CD4-positive, alpha-beta T cell treated with Interleukin-10 for 1 hour (primary cell): ENCODE measurements at regions not wholly inside any gene's neighbourhood (a gene's known extent, or its start where the extent isn't known, plus 50 kb on each side); places are given as distances from the start of the nearest gene placed in this dataset.

Source experiments
- DNase-seq: peaks from one replicate; pipeline ENCODE4 v3.0.0-alpha.2; 2020

DNA sequence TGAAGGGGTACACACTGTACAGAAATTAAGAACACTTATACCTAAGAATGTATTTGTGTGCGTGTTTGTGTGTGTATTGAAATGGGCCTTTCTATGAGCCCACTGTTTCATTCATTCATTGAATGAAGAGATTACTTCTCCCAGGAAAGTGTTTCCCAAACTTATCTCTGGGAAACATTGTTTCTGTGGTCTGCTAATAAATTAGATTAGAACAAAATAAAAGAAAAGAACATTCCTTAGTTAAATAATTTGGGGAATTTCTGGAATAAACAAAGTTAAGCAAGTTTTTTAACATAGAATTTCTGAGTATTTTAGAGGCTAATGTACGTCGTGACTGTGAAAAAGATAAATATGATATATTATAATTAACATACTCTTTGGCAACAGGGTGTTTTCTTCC, 402.4 kb upstream of the CDH11 start:
- DNase-seq, result no peak

DNA sequence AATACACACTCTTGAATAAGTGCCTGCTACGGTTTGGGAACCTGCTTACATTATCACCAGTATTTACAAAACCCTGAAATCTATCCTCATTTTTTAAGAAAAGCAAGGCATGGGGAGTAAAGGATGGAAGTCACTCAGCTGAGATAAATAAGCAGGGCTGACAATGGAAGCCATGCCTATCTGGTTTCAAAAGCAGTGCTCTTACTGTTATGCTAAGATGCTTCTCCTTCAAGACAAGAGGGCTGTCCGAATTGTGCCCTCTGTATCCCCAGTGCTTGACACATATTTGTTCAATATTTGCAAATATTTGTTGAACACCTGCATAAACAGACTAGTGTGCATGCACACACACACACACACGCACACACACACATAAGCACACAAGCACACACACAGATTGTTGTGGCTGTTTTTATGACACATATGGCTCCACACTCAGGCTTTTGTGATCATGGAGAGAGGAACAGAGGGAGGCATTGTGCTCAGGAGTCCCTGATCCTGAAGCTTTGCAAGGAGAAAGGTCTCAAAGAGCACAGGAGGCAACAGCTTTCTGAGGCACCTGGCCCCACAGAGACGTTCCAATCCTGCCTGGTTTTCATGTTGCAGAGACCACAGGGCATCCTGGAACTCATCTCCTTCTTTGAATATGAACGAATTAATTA, 401.6 kb upstream of the CDH11 start:
- no peak for DNase-seq

DNA sequence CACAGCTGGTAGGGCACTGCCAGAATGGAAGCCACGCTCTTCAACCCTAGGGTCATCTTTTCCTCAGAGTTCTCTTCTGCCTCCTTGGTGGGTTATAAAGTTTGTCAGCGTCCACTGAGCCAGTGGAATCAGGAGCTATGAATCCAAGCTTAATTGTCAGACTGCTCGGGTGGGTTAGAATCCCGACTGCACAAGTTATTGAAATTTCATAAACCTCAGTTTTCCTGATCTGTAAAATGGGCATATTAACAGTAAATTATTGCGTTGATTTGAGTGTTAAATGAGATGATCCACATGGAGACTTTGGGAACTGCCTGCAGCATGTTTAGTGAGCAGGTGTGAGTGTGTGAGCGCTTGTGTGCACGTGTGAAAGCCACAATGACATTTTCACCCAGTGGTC, 400.5 kb upstream of the CDH11 start:
- no peak for DNase-seq

DNA sequence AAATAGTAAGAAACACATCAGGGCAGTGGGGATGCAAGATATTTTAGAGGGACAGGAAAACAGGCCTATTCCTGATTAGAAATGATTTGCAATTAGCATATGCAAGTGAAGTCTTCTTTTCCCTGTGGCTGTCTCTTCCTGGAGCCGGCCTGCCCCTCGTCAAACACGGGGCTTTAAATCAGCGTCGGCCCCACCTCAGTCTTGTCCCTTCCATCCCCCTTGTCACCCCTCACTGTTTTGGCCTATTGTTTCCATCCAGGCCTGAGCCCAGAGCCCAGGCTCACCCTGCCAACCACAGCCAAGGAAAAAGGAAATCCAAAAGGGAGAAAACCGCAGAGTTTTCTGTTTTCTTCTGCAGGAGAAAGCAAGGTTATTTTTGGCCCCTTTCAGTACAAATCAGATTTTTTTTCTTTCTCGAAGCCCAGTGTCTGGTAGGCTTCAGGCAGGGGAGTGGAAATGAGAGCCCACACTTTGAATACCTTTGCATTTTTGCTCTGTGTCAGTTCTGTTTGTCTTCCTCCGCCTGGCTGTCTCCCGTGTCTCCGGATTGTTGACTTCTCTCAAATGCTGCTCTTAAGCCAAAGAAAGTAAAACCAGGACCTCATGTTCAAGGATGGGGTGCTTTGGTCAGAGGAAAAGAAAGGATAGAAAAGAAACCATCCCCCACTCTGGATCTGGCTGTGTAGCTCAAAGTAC, 399.9 kb upstream of the CDH11 start:
- DNase-seq, result no peak

DNA sequence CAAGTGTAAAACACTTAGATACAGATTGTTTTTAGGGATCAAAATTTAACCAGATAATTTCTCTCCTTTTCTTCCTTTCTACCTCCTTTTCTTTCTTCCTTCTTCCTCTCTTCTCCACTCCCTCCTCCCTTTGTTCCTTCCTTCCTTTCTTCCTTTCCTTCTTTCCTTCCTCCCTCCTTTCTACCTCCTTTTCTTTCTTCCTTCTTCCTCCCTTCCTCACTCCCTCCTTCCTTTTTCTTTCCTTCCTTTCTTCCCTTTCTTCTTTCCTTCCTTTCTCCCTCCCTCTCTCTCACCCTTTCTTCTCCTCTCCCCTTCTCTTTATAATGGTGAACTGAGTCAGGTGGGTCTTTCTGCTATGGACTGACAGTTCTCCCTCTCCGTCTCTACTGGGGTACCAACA, 397.5 kb upstream of the CDH11 start:
- DNase-seq, result no peak

DNA sequence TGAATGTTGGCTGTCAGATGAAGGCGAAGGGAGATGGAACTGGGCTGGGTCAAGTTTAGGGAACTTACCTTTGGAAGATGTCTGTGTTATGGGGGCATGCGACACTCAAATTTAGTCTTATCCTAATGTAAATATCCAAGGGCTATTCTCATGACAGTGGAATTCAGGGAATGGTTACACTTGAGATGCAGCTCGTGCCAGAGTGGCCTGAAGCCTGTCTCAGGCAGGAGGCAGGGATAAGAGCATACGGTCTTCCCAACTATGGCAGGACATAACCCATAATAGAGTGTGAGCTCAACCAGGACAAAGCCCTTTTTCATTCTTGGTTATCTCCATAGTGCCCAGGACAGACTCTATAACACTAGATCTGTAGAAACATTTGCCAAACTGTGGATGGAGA, 393.3 kb upstream of the CDH11 start:
- no peak for DNase-seq

DNA sequence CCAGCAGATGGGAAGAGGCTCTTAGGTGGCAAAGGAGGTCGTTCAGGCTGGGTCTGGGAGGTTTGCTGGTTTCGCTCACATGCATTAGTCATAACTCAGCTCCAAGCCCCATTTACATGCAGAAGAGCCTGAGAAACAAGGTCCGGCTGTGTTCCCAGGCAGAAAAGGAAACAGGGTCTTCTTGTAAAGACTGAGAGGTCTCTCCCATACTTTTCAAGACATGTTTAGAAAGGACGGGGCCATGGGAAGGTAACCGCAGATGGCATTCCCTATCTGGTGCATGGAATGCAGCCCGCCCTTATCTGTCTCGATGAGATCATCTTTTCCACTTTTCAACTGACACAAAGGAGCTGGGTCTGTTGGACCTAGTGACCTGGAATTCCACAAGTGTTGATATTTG, 389.0 kb upstream of the CDH11 start:
- DNase-seq, result no peak

DNA sequence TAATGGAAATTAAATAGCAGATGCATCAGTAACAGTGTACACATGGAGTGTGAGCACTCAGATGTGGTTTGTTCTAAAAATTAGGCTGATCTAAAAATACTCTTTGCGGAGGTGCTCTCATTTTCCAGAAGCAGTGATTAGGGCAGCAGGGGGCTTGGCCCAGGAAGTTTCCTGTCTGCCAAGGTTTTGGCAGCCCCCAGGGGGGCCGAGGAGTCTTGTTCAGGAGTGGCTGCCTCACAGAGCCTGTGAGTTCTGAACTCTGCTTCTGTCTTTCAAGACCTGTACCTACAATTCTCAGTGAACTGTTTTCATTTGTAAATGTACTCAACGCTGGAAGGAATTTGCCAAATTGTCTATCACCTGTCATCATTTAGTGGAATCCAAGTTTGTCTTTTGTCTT, 388.4 kb upstream of the CDH11 start:
- no peak for DNase-seq

DNA sequence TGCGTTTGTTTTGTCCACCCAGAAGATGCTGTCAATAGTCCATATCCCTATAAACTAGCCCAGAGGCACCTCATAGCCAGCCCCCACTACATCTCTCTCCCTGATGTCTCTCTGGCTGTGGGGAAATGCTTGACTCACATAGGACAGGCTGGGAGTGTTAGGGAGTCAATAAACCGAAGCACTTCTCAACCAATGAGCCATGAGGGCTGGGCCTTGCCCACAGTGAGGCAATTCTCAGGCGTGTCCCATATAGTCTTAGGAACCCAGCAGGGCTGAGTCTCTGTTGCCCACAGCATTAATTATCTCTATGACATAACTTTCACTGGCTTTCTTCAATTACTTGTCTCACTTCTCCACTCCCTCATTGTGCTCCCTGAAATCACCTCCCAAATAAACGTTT, 387.3 kb upstream of the CDH11 start:
- DNase-seq, result no peak

DNA sequence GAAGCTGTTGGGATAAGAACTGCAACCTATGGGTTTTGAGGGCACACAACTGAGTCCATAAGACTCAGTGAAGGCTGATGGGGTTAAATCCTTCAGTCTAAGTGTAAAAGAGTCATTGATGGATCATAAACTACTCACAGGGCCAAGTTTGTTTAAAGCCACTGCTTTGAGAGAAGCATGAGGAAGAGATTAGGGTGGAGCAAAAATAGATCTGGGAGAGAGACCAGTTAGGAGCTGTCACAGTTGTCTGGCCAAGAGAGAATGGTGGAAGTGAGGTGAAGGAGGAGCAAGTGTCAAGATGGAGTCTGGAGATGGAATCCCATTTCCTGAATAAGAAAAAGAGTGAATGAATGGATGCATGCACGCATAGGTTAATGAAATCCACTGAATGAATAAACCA, 379.1 kb upstream of the CDH11 start:
- DNase-seq, result no peak

DNA sequence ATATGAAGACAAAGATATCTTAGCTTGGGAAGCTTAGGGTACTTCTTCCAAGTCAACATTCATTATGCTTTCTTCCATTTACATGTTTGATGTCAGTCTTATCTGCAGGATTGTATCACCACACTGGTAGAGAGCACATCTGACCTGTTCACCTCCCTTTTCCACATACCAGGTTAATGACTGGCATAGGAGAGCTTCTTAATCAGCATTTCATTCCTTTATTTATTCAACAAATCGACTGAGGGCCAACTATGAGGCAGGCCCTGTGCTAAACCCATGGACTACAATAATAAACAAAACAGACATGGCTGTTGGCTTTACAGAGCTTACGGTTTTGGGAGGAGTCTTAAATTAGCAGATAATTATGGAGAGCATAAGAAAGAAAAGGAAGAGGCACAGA, 378.1 kb upstream of the CDH11 start:
- no peak for DNase-seq

DNA sequence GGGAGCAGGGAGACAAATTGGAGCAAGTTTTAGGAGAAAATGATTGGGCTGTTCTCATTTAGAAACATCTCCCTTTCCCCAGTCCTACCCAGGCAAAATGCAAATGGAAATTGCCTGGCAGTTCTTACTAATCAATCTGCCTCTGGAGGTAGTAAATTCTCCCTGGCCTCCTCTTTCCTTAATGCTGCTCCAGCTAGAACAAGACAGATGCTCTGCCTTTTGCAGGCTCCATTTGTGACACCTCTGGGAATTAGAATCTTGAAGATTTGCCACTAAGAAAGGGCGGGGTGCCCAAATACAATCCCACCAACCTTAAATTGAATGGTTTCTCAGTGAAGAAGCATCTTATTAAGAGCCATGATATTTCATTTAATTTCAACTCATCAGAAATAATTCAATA, 377.7 kb upstream of the CDH11 start:
- DNase-seq, result no peak

DNA sequence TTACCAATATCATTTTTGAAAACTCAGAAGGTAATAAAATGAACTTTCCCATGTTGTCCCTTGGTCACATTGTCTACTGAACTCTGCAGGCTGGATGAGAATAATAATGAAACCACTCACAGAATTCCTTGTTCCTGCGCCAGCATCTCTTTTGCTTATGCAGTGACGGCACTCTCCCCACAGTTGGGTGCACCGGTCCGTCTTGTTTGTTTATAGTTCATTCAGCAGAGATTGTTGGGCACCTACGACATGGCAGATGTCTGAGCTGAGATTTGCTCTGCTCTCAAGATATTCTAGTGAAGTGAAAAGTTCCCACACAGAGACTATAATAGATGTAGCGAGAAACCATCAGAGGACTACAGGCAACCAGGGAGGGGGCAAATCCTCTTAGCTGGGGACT, 375.7 kb upstream of the CDH11 start:
- no peak for DNase-seq

DNA sequence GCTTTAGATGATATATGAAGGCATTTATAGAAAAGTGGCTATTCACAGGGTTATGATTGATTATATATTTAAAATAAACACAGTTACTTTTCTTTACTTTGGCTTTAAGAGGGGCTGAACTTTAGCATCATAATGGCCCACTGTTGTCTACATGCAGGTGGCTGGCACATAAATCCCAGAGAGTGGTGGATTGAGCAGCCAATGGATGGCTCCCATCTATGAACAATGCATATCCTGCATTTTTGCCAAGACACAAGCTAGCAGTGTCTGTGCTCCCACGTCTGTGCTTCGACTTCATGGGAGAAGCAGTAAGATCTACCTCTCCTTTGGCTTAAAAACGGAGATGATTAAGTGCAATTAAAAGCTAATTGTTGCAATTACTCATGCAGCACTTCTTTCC, 373.2 kb upstream of the CDH11 start:
- DNase-seq, result no peak

DNA sequence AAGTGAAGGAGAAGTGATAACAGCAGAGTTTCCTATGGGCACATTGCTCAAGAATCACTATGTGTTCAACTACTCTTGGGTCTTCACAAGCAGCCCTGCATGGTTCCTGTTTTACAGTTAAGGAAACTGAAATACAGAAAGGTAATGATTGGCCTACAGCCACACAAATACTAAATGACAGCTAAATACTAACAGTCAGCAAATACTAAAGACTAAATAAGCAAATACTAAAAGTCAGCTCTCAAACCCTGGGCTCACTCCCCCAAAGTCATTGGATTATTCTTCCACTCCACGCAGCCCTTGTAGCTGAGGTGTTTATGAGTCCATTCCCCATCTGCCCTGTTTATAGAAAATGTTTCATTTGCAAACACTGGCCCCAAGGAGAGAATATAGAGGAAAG, 372.7 kb upstream of the CDH11 start:
- DNase-seq, result no peak

DNA sequence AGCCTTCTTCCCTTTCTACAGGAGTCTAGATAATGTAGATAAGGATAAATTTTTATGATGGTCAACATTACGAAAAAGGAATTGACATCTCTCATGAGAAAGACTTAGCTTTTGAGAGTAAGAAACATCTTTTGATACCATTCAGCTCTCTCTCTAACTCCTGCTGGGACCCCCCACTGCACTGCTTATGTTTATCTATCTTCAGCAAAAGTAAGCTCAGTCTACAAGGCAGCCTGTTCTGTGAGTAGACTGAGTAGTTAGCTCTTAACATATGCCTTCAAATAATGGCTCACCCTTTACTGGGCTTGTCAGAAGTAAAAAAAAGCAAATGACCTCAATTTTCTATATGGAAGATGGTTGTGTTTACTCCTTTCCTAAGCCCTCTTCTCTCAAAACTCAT, 372.2 kb upstream of the CDH11 start:
- DNase-seq, result no peak

DNA sequence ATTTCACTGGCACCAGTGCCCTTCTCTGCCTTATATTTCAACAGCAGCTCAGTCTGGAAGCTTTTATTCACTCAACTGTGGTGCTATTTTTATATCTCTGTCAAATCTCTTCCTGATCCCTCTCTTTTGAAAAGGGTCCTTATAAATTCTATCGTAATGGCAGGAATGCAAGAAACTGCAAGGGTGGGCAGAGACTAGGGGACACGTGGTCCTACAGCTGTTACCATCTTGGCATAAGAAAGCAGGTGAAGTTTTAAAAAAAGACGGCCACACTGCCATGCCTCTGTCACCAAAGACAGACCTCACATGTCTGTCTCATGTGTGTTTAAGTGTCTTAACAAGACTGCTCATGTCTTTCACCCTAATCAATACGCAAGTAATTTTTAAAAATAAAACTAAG, 368.4 kb upstream of the CDH11 start:
- no peak for DNase-seq

DNA sequence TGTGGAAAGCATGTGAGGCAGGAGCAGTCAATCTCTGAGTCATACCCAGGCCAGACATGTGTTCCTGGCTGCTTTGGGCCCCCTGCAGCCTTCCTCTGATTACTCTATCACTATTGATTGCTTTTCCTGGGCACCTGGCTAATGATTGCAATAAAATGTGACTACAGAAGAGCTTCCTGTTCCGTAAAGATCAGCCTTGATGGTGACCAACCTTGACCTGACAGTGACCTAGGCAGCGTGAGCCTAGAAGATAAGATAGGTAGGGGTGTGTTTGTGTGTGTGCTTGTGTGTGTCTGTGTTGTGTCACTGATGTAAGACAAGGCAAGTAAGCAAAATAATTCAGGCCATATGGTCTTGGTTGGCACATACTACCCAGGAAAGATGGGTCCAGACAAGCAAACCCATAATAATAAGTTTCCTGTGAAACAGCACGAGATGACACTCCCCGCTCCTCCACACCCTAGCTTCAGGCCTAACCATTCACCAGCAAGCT, 367.7 kb upstream of the CDH11 start:
- DNase-seq, result no peak

DNA sequence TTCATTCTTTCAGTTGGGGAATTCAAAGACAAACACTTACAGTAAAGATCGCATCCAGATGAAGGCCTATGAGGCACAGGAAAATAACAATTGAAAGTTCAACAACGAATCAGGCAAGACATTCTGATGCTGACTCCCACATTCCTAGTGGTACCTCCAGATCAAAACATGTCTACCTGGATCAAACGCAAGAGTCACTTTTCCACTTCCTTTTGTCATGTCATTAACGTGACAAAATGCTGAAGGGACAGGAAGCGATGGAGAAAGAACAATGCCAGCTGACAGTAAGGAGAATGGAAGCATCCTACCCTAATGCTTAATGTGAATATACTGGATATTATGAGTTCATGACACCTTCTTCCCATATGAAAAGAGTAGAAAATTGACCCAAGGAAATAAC, 365.4 kb upstream of the CDH11 start:
- no peak for DNase-seq

DNA sequence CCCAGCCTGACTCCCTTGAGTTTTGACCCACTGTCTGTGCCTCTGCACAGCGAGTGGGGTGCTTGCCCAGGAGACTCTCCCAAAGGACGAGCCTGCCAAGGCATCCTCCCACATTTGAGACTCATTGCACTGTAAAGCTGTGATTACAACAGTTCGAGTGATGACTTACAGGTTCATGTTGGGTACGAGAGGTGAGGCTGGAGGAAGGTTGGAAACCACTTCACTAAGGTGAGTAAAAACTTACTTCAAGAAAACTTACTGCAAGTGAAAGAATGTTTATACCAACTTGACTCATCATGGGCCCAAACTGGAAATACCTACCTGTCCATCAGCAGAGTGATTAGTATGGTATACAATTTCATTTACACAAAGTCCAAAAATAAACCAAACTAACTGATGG, 360.1 kb upstream of the CDH11 start:
- no peak for DNase-seq

DNA sequence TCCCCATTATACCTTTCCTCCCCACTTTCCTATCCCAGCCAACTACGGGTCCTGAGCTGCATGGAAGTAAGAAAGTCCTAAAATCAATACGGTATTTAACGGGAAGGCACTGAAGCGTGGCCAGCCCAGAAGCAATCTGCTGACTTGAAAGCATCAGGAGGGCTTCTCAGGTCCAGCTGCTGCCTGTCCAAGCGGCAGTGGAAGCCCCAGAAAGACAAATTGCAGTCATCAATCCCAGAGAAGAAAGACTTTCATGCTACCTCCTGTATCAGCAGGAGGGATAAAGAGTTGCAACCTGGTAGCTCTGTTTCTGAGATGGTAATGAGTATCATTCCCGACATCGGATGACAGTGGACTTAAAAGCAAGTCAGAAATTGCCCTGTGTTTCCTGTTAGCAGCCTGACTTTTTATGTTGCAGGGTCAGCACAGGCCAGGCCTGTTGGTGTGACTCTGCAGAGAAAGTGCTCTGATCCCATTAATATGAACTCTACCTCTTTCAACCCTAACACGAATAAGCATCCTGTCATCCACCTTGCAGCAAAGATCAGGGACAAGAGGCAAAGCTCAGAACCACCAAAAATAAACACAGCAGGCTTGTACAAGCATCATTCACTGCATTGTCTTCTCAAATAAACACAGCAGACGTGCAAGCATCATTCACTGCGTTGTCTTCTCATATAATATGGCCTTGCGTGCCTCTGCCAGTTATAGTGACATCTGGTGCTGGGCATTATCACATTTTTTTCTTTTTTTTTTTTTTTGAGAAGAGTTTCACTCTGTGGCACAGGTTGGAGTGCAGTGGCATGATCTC, 358.6 kb upstream of the CDH11 start:
- DNase-seq, result no peak

DNA sequence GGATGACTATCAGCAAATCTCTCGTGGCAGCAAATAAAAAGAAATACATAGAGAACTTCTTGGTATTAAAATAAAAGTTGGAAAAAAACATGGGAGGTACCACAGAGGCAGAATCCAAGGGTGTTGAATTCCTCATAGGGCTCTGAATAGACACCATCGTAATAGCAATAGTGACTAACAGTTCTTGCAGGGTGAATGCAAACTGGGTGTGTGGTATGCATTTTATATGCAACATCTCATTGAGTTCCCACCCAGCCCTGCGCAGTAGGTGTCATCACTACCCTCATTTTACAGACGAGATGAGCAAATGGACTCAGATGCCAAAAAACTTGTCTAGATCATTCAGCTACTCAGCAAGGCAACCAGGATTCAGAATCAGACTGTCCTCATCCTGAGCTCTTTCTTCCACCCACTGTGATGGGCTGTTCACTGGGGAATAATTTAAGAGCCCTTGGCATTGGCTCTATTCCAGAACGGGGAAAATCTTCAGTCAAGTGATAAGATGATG, 354.6 kb upstream of the CDH11 start:
- DNase-seq, result no peak

DNA sequence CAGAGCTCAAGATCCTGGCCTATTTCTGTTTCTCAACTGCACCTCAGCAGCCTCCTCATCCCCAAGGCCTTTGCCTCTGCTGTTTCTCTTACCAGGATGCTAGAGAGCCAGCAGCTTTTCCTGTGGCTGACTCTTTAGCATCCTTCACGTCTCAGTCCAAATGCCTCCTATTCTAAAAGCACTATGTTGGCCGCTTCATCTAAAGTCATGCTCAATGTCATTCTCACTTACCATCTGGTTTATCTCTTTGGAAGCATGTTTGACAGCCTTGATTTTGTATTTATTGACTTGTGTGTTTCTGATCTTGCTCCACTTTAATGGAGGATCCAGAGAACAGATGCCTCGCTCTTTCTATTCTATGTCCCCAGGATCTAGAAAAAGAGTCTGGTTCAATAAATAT, 351.8 kb upstream of the CDH11 start:
- no peak for DNase-seq

DNA sequence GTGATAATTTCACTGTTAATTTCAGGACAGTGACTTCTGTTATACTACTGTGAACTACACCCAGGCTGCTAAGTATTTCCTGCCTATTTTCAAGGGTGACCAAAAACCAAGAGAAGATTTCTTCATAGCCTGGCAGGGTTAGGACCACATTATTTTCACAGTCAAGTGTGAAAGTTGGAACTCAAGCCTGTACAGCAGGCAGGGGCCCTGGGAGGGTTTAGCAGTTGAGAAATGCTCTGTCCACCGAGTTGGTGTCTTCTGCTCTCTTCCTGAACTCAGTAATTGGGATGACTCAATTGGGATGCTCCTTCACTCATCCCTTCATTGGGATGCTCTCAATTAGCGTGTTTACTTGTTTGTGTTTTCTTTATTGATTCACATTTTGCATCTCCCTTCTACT, 347.3 kb upstream of the CDH11 start:
- no peak for DNase-seq
